CD4-positive, alpha-beta memory T cell (primary cell): ENCODE measurements at regions not wholly inside any gene's neighbourhood (a gene's known extent, or its start where the extent isn't known, plus 50 kb on each side); places are given as distances from the start of the nearest gene placed in this dataset.

Experiments
- CTCF ChIA-PET: fragments of 350-600 bp; sonication (Branson Sonifier 250); formaldehyde crosslinking; loops from one replicate; lab custom pipeline; 2021; ENCODE audit warnings: inconsistent platforms; ENCODE audit not compliant: partially characterized antibody; lab: Charles Lee
- POLR2A ChIA-PET: fragments of 350-600 bp; sonication (Branson Sonifier 250); formaldehyde crosslinking; loops from one replicate; lab custom pipeline; 2021; ENCODE audit not compliant: partially characterized antibody; lab: Charles Lee
- DNase-seq, 5 donors: peaks; one replicate each; pipeline versions ENCODE4 v3.0.0 to v3.0.0-alpha.2; 2020 to 2022; ENCODE audit warnings: mixed read lengths in 1 of 5
- H3K27ac ChIP-seq: one replicate; pipeline ENCODE4 v1.7.0; 2013; ENCODE audit warnings: low read depth, low read length
- H3K27me3 ChIP-seq: 2 replicates; pipeline ENCODE4 v1.7.0; 2013; ENCODE audit warnings: mild to moderate bottlenecking, low read length, moderate library complexity; ENCODE audit not compliant: insufficient read depth
- H3K36me3 ChIP-seq: 2 replicates; pipeline ENCODE4 v1.7.0; 2013; ENCODE audit warnings: mild to moderate bottlenecking, low read length, moderate library complexity; ENCODE audit not compliant: insufficient read depth
- H3K4me1 ChIP-seq: 2 replicates; pipeline ENCODE4 v1.7.0; 2013; ENCODE audit warnings: mild to moderate bottlenecking, low read length, moderate library complexity; ENCODE audit not compliant: insufficient read depth
- H3K4me3 ChIP-seq, 2 donors: one replicate each; pipeline ENCODE4 v1.7.0; 2013; ENCODE audit warnings: low read length in 2 of 2, mild to moderate bottlenecking in 1 of 2
- H3K9me3 ChIP-seq, 2 donors: one replicate each; pipeline ENCODE4 v1.7.0; 2013; ENCODE audit warnings: low read length in 2 of 2, control low read depth in 1 of 2; ENCODE audit not compliant: control insufficient read depth in 1 of 2
- H3K27ac Mint-ChIP-seq, 7 donors: one replicate each; pipeline ENCODE4 v1.8.0; 2020 to 2021; ENCODE audit warnings: mixed read lengths in 7 of 7, mild to moderate bottlenecking in 6 of 7, inconsistent platforms in 3 of 7, moderate library complexity in 3 of 7
- H3K27me3 Mint-ChIP-seq, 2 donors: one replicate each; pipeline ENCODE4 v1.8.0; 2020 to 2021; ENCODE audit warnings: mixed read lengths in 2 of 2
- H3K36me3 Mint-ChIP-seq, 2 donors: one replicate each; pipeline ENCODE4 v1.8.0; 2020 to 2021; ENCODE audit warnings: mixed read lengths in 2 of 2, inconsistent platforms in 1 of 2, mild to moderate bottlenecking in 1 of 2
- H3K4me1 Mint-ChIP-seq, 4 donors: one replicate each; pipeline ENCODE4 v1.8.0; 2020 to 2021; ENCODE audit warnings: mixed read lengths in 4 of 4, mild to moderate bottlenecking in 1 of 4
- H3K4me3 Mint-ChIP-seq, 8 donors: one replicate each; pipeline ENCODE4 v1.8.0; 2020 to 2021; ENCODE audit warnings: mixed read lengths in 8 of 8, mild to moderate bottlenecking in 7 of 8, moderate library complexity in 6 of 8, inconsistent platforms in 3 of 8
- H3K9me3 Mint-ChIP-seq, 8 donors: one replicate each; pipeline ENCODE4 v1.8.0; 2020 to 2021; ENCODE audit warnings: mixed read lengths in 8 of 8, mild to moderate bottlenecking in 5 of 8, inconsistent platforms in 3 of 8, moderate library complexity in 1 of 8
- intact Hi-C: fragments of 100-400 bp; cut with micrococcal nuclease; formaldehyde crosslinking; loops from one replicate; pipeline ENCODE4 v1.15.1; 2023

DNA sequence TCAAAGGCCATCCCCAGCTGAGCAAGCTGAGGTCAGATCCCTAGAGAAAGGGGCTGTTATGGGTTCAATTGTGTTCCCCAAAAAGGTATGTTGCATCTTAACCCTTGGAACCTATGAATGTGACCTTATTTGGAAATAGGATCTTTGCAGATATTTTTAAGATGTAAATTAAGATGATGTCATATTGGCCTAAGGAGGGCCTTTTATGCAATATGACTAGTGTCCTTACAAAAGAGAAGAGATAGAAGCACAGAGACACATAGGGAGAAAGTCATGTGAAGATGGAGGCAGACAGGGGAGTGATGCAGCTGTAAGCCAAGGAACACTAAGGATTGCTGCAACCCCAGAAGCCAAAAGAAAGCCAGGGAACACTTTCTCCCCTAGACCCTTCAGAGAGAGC is 144.3 kb upstream of the TAB2 start:
- intact Hi-C loops = no loop called here
- H3K36me3 Mint-ChIP-seq = peaks cover 2 to 7% of the 10 kb centered on the region in 2 donors
- POLR2A ChIA-PET = no interaction called here
- CTCF ChIA-PET = no interaction called here
- peak overlapping the region in 1 of 7 donors; percentile 8 for H3K27ac Mint-ChIP-seq
- Histone ChIP-seq H3K4me3 (no peak overlapping the region), H3K4me1 (peaks cover 16% of the 10 kb centered on the region), H3K27ac (no peak overlapping the region), H3K9me3 (peaks cover 0 to 3% of the 10 kb centered on the region in 2 donors), H3K36me3 (no peaks in the 10 kb centered on the region), H3K27me3 (no peaks in the 10 kb centered on the region)
- no peak for DNase-seq
- no peaks in the 10 kb centered on the region for H3K27me3 Mint-ChIP-seq
- H3K9me3 Mint-ChIP-seq = peaks cover 0 to 2% (median 0%) of the 10 kb centered on the region in 8 donors
- H3K4me3 Mint-ChIP-seq = no peak overlapping the region
- H3K4me1 Mint-ChIP-seq = peaks cover 18 to 45% (median 32%) of the 10 kb centered on the region in 4 donors

GRCh38 chr6:149174962-149175361 is 142.6 kb upstream of the TAB2 start:
- ChIA-PET CTCF (interaction anchor here (1.3 to 1.6 kb wide), 3 partner anchors 14 to 235 kb away, joined by 3 to 4 read pairs (median 3); no protein-coding TSS in a partner anchor), POLR2A (interaction anchor here (0.5 to 1.0 kb wide), 2 partner anchors 11 to 140 kb away, joined by 3 read pairs; no protein-coding TSS in a partner anchor)
- intact Hi-C loops = no loop called here
- Histone ChIP-seq H3K27me3 (no peaks in the 10 kb centered on the region), H3K36me3 (no peaks in the 10 kb centered on the region), H3K9me3 (peaks cover 0 to 3% of the 10 kb centered on the region in 2 donors), H3K4me3 (no peak overlapping the region), H3K27ac (no peak overlapping the region), H3K4me1 (no peaks in the 10 kb centered on the region)
- no peak for DNase-seq
- peaks cover 2 to 18% of the 10 kb centered on the region in 2 donors for H3K36me3 Mint-ChIP-seq
- peaks cover 0 to 2% (median 0%) of the 10 kb centered on the region in 8 donors for H3K9me3 Mint-ChIP-seq
- H3K4me3 Mint-ChIP-seq = peak overlapping the region in 1 of 8 donors; percentile 2
- H3K27me3 Mint-ChIP-seq = no peaks in the 10 kb centered on the region
- peaks cover 9 to 27% (median 17%) of the 10 kb centered on the region in 4 donors for H3K4me1 Mint-ChIP-seq
- peak overlapping the region in 3 of 7 donors; percentile 36 to 65 (median 44) for H3K27ac Mint-ChIP-seq

DNA sequence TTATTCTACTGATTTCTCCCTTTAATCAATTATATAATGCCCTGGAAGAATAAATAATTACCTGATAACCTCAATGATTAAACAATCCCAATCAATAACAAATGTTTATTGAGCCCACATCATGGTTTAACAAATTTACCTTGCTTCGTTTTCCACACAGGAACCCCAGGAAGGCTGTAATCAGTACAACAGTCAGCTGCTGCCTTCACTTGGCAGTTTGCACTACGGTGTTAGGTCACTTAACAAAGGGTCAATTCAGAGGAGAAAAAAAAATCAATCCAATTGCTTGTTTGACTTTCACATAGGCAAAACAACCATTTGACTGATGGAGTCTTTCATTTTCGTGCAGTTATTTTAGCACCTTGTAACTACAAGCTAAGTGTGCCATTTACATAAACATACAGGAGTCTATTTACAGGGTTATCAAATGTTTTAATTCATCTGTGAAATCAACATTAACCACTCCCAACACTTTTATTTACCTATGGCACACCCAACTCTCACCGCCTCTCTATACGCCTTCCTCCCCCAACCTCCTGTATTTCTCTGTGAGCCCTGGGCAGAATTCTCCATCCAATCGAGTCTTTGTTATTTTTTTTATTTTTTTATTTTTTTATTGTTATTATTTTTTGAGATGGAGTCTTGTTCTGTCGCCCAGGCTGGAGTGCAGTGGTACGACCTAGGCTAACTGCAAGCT is 140.4 kb upstream of the TAB2 start:
- Histone ChIP-seq H3K9me3 (peaks cover 0 to 3% of the 10 kb centered on the region in 2 donors), H3K4me1 (no peaks in the 10 kb centered on the region), H3K36me3 (no peaks in the 10 kb centered on the region), H3K27ac (no peak overlapping the region), H3K4me3 (no peak overlapping the region), H3K27me3 (no peaks in the 10 kb centered on the region)
- Mint-ChIP-seq H3K27me3 (no peaks in the 10 kb centered on the region), H3K27ac (no peak overlapping the region), H3K4me3 (no peak overlapping the region), H3K9me3 (peaks cover 0 to 4% (median 0%) of the 10 kb centered on the region in 8 donors), H3K36me3 (peaks cover 2 to 18% of the 10 kb centered on the region in 2 donors), H3K4me1 (peaks cover 7 to 15% (median 11%) of the 10 kb centered on the region in 4 donors)
- ChIA-PET POLR2A (no interaction called here), CTCF (no interaction called here)
- intact Hi-C loops = no loop called here
- DNase-seq = no peak

DNA sequence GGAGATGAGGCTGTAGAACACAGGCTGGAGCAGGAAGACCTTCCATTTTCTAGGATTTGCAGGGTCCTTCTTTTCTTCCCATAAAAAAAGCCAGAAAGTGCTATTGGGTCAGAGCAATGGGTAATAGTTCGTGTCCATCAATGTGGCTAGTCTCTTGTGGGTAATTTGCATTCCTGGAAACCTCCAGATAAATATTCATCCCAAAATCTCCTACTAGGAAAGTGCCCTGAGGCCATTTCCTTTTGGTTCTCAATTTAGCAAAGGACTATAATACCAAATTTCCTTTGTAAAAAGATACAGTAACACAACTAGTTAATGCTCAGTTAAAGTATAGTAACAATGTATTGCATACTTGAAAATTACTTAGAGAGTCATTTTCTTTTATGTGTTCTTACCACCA is 138.1 kb upstream of the TAB2 start:
- no peak overlapping the region for H3K4me3 Mint-ChIP-seq
- H3K27ac Mint-ChIP-seq = no peak overlapping the region
- CTCF ChIA-PET = no interaction called here
- Histone ChIP-seq H3K9me3 (peaks cover 0 to 3% of the 10 kb centered on the region in 2 donors), H3K4me3 (no peak overlapping the region), H3K27me3 (no peaks in the 10 kb centered on the region), H3K4me1 (no peaks in the 10 kb centered on the region), H3K36me3 (no peaks in the 10 kb centered on the region), H3K27ac (no peak overlapping the region)
- peaks cover 0 to 5% (median 1%) of the 10 kb centered on the region in 8 donors for H3K9me3 Mint-ChIP-seq
- peaks cover 4 to 11% (median 7%) of the 10 kb centered on the region in 4 donors for H3K4me1 Mint-ChIP-seq
- no peak for DNase-seq
- H3K27me3 Mint-ChIP-seq = no peaks in the 10 kb centered on the region
- intact Hi-C loops = no loop called here
- POLR2A ChIA-PET = interaction anchor here (1.8 kb wide), 1 partner anchor 10 kb away, joined by 4 read pairs; no protein-coding TSS in a partner anchor
- H3K36me3 Mint-ChIP-seq = peaks cover 0 to 16% of the 10 kb centered on the region in 2 donors

GRCh38 chr6:149181304-149181703 is 136.2 kb upstream of the TAB2 start:
- Histone ChIP-seq H3K4me1 (no peaks in the 10 kb centered on the region), H3K4me3 (no peak overlapping the region), H3K27me3 (no peaks in the 10 kb centered on the region), H3K9me3 (peaks cover 0 to 3% of the 10 kb centered on the region in 2 donors), H3K27ac (no peak overlapping the region), H3K36me3 (no peaks in the 10 kb centered on the region)
- Mint-ChIP-seq H3K27ac (no peak overlapping the region), H3K9me3 (peaks cover 4 to 14% (median 10%) of the 10 kb centered on the region in 8 donors), H3K36me3 (peaks cover 0 to 25% of the 10 kb centered on the region in 2 donors), H3K27me3 (no peaks in the 10 kb centered on the region), H3K4me3 (no peak overlapping the region), H3K4me1 (peaks cover 0 to 8% (median 2%) of the 10 kb centered on the region in 4 donors)
- intact Hi-C loops = no loop called here
- ChIA-PET POLR2A (no interaction called here), CTCF (interaction anchor here (1.0 to 1.3 kb wide), 2 partner anchors 14 to 53 kb away, joined by 3 read pairs; no protein-coding TSS in a partner anchor)
- no peak for DNase-seq

DNA sequence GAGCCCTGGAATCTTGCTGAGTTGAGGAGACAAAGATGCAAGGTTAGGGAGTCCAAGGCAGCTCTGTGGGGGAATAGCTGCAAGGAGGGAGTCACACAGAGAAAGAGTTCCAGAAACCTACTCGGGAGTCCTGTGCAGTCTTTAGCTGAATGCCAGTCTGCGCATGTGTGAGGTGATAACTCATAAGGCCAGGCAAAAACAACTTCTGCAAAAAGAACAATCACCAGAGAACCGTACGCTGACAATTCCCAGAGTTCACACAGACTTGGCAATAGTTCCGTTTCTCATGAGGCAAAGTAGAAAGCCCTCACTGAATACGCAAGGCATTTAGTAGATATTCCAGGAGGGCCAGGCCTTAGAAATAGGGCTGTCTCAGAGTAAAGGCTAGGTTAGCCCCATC is 135.2 kb upstream of the TAB2 start:
- Mint-ChIP-seq H3K4me1 (peaks cover 0 to 7% (median 2%) of the 10 kb centered on the region in 4 donors), H3K4me3 (no peak overlapping the region), H3K27me3 (no peaks in the 10 kb centered on the region), H3K9me3 (peaks cover 4 to 17% (median 10%) of the 10 kb centered on the region in 8 donors), H3K36me3 (peaks cover 0 to 25% of the 10 kb centered on the region in 2 donors), H3K27ac (peak overlapping the region in 2 of 7 donors; percentile 2 to 47)
- no peak for DNase-seq
- POLR2A ChIA-PET = no interaction called here
- Histone ChIP-seq H3K9me3 (no peaks in the 10 kb centered on the region), H3K27me3 (no peaks in the 10 kb centered on the region), H3K36me3 (no peaks in the 10 kb centered on the region), H3K4me3 (no peak overlapping the region), H3K4me1 (no peaks in the 10 kb centered on the region), H3K27ac (no peak overlapping the region)
- CTCF ChIA-PET = interaction anchor here (1.0 to 1.3 kb wide), 2 partner anchors 13 to 52 kb away, joined by 3 read pairs; no protein-coding TSS in a partner anchor
- intact Hi-C loops = no loop called here

DNA sequence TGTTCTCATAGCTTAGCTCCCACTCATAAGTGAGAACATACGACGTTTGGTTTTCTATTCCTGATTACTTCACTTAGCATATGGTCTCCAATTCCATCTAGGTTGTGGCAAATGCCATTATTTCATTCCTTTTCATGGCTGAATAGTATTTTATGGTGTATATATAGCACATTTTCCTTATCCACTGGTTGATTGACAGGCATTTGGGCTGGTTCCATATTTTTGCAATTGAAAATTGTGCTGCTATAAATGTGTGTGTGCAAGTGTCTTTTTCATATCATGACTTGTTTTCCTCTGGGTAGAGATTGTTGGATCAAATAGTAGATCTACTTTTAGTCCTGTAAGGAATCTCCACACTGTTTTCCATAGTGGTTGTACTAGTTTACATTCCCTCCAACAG is 133.0 kb upstream of the TAB2 start:
- Histone ChIP-seq H3K27me3 (no peaks in the 10 kb centered on the region), H3K4me1 (no peaks in the 10 kb centered on the region)
- POLR2A ChIA-PET = interaction anchor here (0.7 kb wide), 1 partner anchor 17 kb away, joined by 3 read pairs; no protein-coding TSS in a partner anchor

More for the DNA sequence above, 133.0 kb upstream of the TAB2 start:
- no peaks in the 10 kb centered on the region for H3K9me3 ChIP-seq
- H3K36me3 ChIP-seq = no peaks in the 10 kb centered on the region
- no peak for DNase-seq
- H3K4me3 Mint-ChIP-seq = no peak overlapping the region
- no peak overlapping the region for H3K4me3 ChIP-seq
- CTCF ChIA-PET = no interaction called here
- intact Hi-C loops = no loop called here
- H3K9me3 Mint-ChIP-seq = peaks cover 5 to 30% (median 16%) of the 10 kb centered on the region in 8 donors
- H3K36me3 Mint-ChIP-seq = peaks cover 6 to 23% of the 10 kb centered on the region in 2 donors
- H3K27ac ChIP-seq = no peak overlapping the region
- no peaks in the 10 kb centered on the region for H3K27me3 Mint-ChIP-seq
- H3K4me1 Mint-ChIP-seq = peaks cover 2 to 12% (median 5%) of the 10 kb centered on the region in 4 donors
- H3K27ac Mint-ChIP-seq = no peak overlapping the region
